BLaER1 (cell line): ENCODE measurements at regions not wholly inside any gene's neighbourhood (a gene's known extent, or its start where the extent isn't known, plus 50 kb on each side); places are given as distances from the start of the nearest gene placed in this dataset.
"Not testable (repeated sequence)": the region's sequence is repeated elsewhere in the genome, so short reads cannot be mapped to it uniquely, and the experiment has no call there.

Source experiments
- H3K27ac ChIP-seq: shearing (Covaris generic); formaldehyde crosslinking; 2 replicates; pipeline ENCODE4 v1.8.1; 2022
- H3K27me3 ChIP-seq: shearing (Covaris generic); formaldehyde crosslinking; 2 replicates; pipeline ENCODE4 v1.8.1; 2022
- H3K36me3 ChIP-seq: shearing (Covaris generic); formaldehyde crosslinking; 2 replicates; pipeline ENCODE4 v1.8.1; 2022
- H3K4me1 ChIP-seq: shearing (Covaris generic); formaldehyde crosslinking; 2 replicates; pipeline ENCODE4 v1.8.1; 2022
- H3K4me2 ChIP-seq: shearing (Covaris generic); formaldehyde crosslinking; 2 replicates; pipeline ENCODE4 v1.8.1; 2022
- H3K4me3 ChIP-seq: shearing (Covaris generic); formaldehyde crosslinking; 2 replicates; pipeline ENCODE4 v1.8.1; 2022
- H3K9ac ChIP-seq: shearing (Covaris generic); formaldehyde crosslinking; 2 replicates; pipeline ENCODE4 v1.8.1; 2022
- H3K9me3 ChIP-seq: shearing (Covaris generic); formaldehyde crosslinking; 2 replicates; pipeline ENCODE4 v1.8.1; 2022
- H4K20me1 ChIP-seq: shearing (Covaris generic); formaldehyde crosslinking; 2 replicates; pipeline ENCODE4 v1.8.1; 2022
- Cebpa-rat ChIP-seq: shearing (Covaris generic); IDR thresholded peaks from 2 replicates; pipeline ENCODE4 v1.8.1; 2022

- H4K20me1 ChIP-seq: no peaks in the 10 kb centered on the region
- no peak for TF ChIP-seq Cebpa-rat
- H3K4me3 ChIP-seq: no peak overlapping the region
- no peaks in the 10 kb centered on the region for H3K27me3 ChIP-seq
- H3K9ac ChIP-seq: no peak overlapping the region
- H3K27ac ChIP-seq: no peak overlapping the region
- no peaks in the 10 kb centered on the region for H3K36me3 ChIP-seq
- no peaks in the 10 kb centered on the region for H3K4me1 ChIP-seq
- H3K4me2 ChIP-seq: no peak overlapping the region
- no peaks in the 10 kb centered on the region for H3K9me3 ChIP-seq
Observed at GRCh38 chr18:1308686-1309085, 404.0 kb downstream of the ADCYAP1 start.

- Histone ChIP-seq H3K4me3 (no peak overlapping the region), H3K9ac (no peak overlapping the region), H3K36me3 (no peaks in the 10 kb centered on the region), H3K27me3 (no peaks in the 10 kb centered on the region), H3K27ac (no peak overlapping the region), H3K4me1 (no peaks in the 10 kb centered on the region), H3K4me2 (no peak overlapping the region), H4K20me1 (no peaks in the 10 kb centered on the region), H3K9me3 (no peaks in the 10 kb centered on the region)
- no peak for TF ChIP-seq Cebpa-rat
Observed at GRCh38 chr18:1311376-1311775, 406.7 kb downstream of the ADCYAP1 start.

- H4K20me1 ChIP-seq, H3K4me2 ChIP-seq, H3K4me1 ChIP-seq, H3K9ac ChIP-seq, H3K36me3 ChIP-seq, H3K27me3 ChIP-seq, H3K27ac ChIP-seq, H3K9me3 ChIP-seq, H3K4me3 ChIP-seq: not testable (repeated sequence)
Observed at GRCh38 chr18:1335345-1335744, 430.7 kb downstream of the ADCYAP1 start.

GRCh38 chr18:1350931-1351450, 446.3 kb downstream of the ADCYAP1 start:
- no peaks in the 10 kb centered on the region for H3K9me3 ChIP-seq
- H3K4me2 ChIP-seq: no peak overlapping the region
- H3K4me1 ChIP-seq: no peaks in the 10 kb centered on the region
- H3K36me3 ChIP-seq: no peaks in the 10 kb centered on the region
- TF ChIP-seq Cebpa-rat: no peak
- no peaks in the 10 kb centered on the region for H3K27me3 ChIP-seq
- no peak overlapping the region for H3K4me3 ChIP-seq
- no peaks in the 10 kb centered on the region for H4K20me1 ChIP-seq
- H3K9ac ChIP-seq: no peak overlapping the region
- no peak overlapping the region for H3K27ac ChIP-seq

- Histone ChIP-seq H3K36me3 (no peaks in the 10 kb centered on the region), H4K20me1 (no peaks in the 10 kb centered on the region), H3K9me3 (no peaks in the 10 kb centered on the region), H3K4me1 (no peaks in the 10 kb centered on the region), H3K4me3 (no peak overlapping the region), H3K27me3 (no peaks in the 10 kb centered on the region), H3K27ac (no peak overlapping the region), H3K4me2 (no peak overlapping the region), H3K9ac (no peak overlapping the region)
- TF ChIP-seq Cebpa-rat: no peak
Observed at GRCh38 chr18:1353025-1353424, 448.4 kb downstream of the ADCYAP1 start.

GRCh38 chr18:1357724-1358123, 453.1 kb downstream of the ADCYAP1 start:
- H3K36me3 ChIP-seq: no peaks in the 10 kb centered on the region
- H3K9ac ChIP-seq: no peak overlapping the region
- no peaks in the 10 kb centered on the region for H4K20me1 ChIP-seq
- no peaks in the 10 kb centered on the region for H3K27me3 ChIP-seq
- H3K9me3 ChIP-seq: no peaks in the 10 kb centered on the region
- H3K4me1 ChIP-seq: no peaks in the 10 kb centered on the region
- TF ChIP-seq Cebpa-rat: no peak
- H3K27ac ChIP-seq: no peak overlapping the region
- H3K4me2 ChIP-seq: no peak overlapping the region
- H3K4me3 ChIP-seq: no peak overlapping the region

- no peak overlapping the region for H3K4me3 ChIP-seq
- H3K36me3 ChIP-seq: no peaks in the 10 kb centered on the region
- no peak overlapping the region for H3K27ac ChIP-seq
- no peak overlapping the region for H3K4me2 ChIP-seq
- H3K9ac ChIP-seq: no peak overlapping the region
- TF ChIP-seq Cebpa-rat: no peak
- no peaks in the 10 kb centered on the region for H4K20me1 ChIP-seq
- H3K4me1 ChIP-seq: no peaks in the 10 kb centered on the region
- H3K27me3 ChIP-seq: no peaks in the 10 kb centered on the region
- no peaks in the 10 kb centered on the region for H3K9me3 ChIP-seq
Observed at GRCh38 chr18:1361936-1362335, 457.3 kb downstream of the ADCYAP1 start.

GRCh38 chr18:1370552-1370951, 465.9 kb downstream of the ADCYAP1 start:
- no peak for TF ChIP-seq Cebpa-rat
- Histone ChIP-seq H3K27ac (no peak overlapping the region), H3K4me3 (no peak overlapping the region), H3K4me2 (no peak overlapping the region), H3K36me3 (no peaks in the 10 kb centered on the region), H3K4me1 (no peaks in the 10 kb centered on the region), H3K9ac (no peak overlapping the region), H4K20me1 (no peaks in the 10 kb centered on the region), H3K27me3 (no peaks in the 10 kb centered on the region), H3K9me3 (no peaks in the 10 kb centered on the region)

GRCh38 chr18:1371724-1372123, 467.1 kb downstream of the ADCYAP1 start:
- Histone ChIP-seq H3K4me3 (no peak overlapping the region), H3K9ac (no peak overlapping the region), H3K9me3 (no peaks in the 10 kb centered on the region), H3K27me3 (no peaks in the 10 kb centered on the region), H3K4me1 (no peaks in the 10 kb centered on the region), H3K36me3 (no peaks in the 10 kb centered on the region), H3K4me2 (no peak overlapping the region), H3K27ac (no peak overlapping the region), H4K20me1 (no peaks in the 10 kb centered on the region)
- no peak for TF ChIP-seq Cebpa-rat

- no peak overlapping the region for H3K4me3 ChIP-seq
- H3K9me3 ChIP-seq: peaks cover 12% of the 10 kb centered on the region
- no peak overlapping the region for H3K9ac ChIP-seq
- H3K4me2 ChIP-seq: no peak overlapping the region
- no peaks in the 10 kb centered on the region for H3K4me1 ChIP-seq
- no peaks in the 10 kb centered on the region for H4K20me1 ChIP-seq
- H3K27me3 ChIP-seq: no peaks in the 10 kb centered on the region
- TF ChIP-seq Cebpa-rat: no peak
- H3K36me3 ChIP-seq: no peaks in the 10 kb centered on the region
- H3K27ac ChIP-seq: no peak overlapping the region
Observed at GRCh38 chr18:1383465-1383864, 478.8 kb downstream of the ADCYAP1 start.

- H3K4me3 ChIP-seq, H3K36me3 ChIP-seq, H3K9ac ChIP-seq, H4K20me1 ChIP-seq, H3K27ac ChIP-seq, H3K27me3 ChIP-seq, H3K4me1 ChIP-seq, H3K4me2 ChIP-seq: not testable (repeated sequence)
- H3K9me3 ChIP-seq: peaks cover 18% of the 10 kb centered on the region
Observed at GRCh38 chr18:1388468-1388867, 483.8 kb downstream of the ADCYAP1 start.
